Vagina (tissue), 2 donors: ENCODE measurements at regions not wholly inside any gene's neighbourhood (a gene's known extent, or its start where the extent isn't known, plus 50 kb on each side); places are given as distances from the start of the nearest gene placed in this dataset.

Experiments used
- POLR2AphosphoS5 ChIP-seq, 2 donors: sonication (generic); formaldehyde crosslinking; IDR thresholded peaks; one replicate each; pipeline ENCODE4 v1.9.0; 2017; ENCODE audit warnings: antibody characterized with exemption in 2 of 2, mild to moderate bottlenecking in 2 of 2, low read depth in 1 of 2; ENCODE audit not compliant: insufficient read depth in 1 of 2
- TF ChIP-seq, protein P1 (sequence below), 3 experiments: fragments of 450-650 bp in 2 of 3; fragments of 200-600 bp in 1 of 3; sonication (generic) in 1 of 3; IDR thresholded peaks; one replicate each; pipeline ENCODE4 v1.5.1; 2017 to 2019; ENCODE audit warnings: antibody characterized with exemption in 3 of 3, mild to moderate bottlenecking in 2 of 3, moderate library complexity in 2 of 3

DNA sequence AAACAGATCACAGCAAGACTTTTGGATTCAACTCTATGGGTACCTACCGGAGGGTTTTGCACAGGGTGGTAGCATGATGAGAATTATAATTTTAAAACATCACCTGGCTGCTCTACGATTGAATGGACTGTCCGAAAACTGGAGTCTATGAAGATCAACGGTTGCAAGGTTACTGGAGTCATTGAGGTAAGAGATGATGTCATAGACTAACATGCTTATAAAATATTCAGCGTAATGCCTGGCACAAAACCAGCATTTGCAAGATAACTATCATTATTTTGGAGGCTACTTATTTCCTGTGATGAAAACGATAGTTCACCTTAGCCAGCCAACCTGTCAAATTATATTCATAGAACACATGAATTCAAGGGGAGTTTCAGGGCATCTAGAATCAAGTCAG, 580.6 kb upstream of the TBX3 start:
- TF ChIP-seq POLR2AphosphoS5 (IDR thresholded peaks at IDR 0.05; ENCODE audit: insufficient read depth in 1 of 2, low read depth in 1 of 2), result no peak
- TF ChIP-seq, protein P1, sequence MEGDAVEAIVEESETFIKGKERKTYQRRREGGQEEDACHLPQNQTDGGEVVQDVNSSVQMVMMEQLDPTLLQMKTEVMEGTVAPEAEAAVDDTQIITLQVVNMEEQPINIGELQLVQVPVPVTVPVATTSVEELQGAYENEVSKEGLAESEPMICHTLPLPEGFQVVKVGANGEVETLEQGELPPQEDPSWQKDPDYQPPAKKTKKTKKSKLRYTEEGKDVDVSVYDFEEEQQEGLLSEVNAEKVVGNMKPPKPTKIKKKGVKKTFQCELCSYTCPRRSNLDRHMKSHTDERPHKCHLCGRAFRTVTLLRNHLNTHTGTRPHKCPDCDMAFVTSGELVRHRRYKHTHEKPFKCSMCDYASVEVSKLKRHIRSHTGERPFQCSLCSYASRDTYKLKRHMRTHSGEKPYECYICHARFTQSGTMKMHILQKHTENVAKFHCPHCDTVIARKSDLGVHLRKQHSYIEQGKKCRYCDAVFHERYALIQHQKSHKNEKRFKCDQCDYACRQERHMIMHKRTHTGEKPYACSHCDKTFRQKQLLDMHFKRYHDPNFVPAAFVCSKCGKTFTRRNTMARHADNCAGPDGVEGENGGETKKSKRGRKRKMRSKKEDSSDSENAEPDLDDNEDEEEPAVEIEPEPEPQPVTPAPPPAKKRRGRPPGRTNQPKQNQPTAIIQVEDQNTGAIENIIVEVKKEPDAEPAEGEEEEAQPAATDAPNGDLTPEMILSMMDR (IDR thresholded peaks at IDR 0.05), result no peak
